T-helper 2 cell treated with Interferon-gamma antibody and Interleukin-4, amounts not matched to agents 100 ng/mL and 5 ng/mL, for 36 hours (primary cell): ENCODE measurements at regions not wholly inside any gene's neighbourhood (a gene's known extent, or its start where the extent isn't known, plus 50 kb on each side); places are given as distances from the start of the nearest gene placed in this dataset.

ENCODE experiments used
- intact Hi-C: fragments of 100-400 bp; cut with micrococcal nuclease; formaldehyde crosslinking; loops from one replicate; pipeline ENCODE4 v1.15.1; 2023

- intact Hi-C loops, result loop anchor here (10.0 kb wide), 1 partner anchor 372 kb away; no protein-coding TSS in a partner anchor
These were observed 282.6 kb downstream of the ADGRA3 start for GRCh38 chr4:22233230-22233629.

- intact Hi-C loops, result no loop called here
These were observed 272.4 kb upstream of the KCNIP4 start for GRCh38 chr4:22220965-22221364.

GRCh38 chr4:22217480-22217879 lies 268.9 kb upstream of the KCNIP4 start:
- intact Hi-C loops, result no loop called here

- intact Hi-C loops, result no loop called here
These were observed 267.7 kb upstream of the KCNIP4 start for GRCh38 chr4:22216278-22216677.

- intact Hi-C loops, result no loop called here
These were observed 266.5 kb upstream of the KCNIP4 start for GRCh38 chr4:22215084-22215483.

GRCh38 chr4:22203711-22204011 lies 255.1 kb upstream of the KCNIP4 start:
- intact Hi-C loops, result no loop called here

- intact Hi-C loops, result no loop called here
These were observed 254.6 kb upstream of the KCNIP4 start for GRCh38 chr4:22202975-22203710.

GRCh38 chr4:22202246-22202974 lies 253.8 kb upstream of the KCNIP4 start:
- intact Hi-C loops, result no loop called here

GRCh38 chr4:22201256-22201655 lies 252.7 kb upstream of the KCNIP4 start:
- intact Hi-C loops, result no loop called here

- intact Hi-C loops, result no loop called here
These were observed 248.0 kb upstream of the KCNIP4 start for GRCh38 chr4:22196551-22196950.

- intact Hi-C loops, result no loop called here
These were observed 243.5 kb upstream of the KCNIP4 start for GRCh38 chr4:22192084-22192511.

- intact Hi-C loops, result no loop called here
These were observed 243.0 kb upstream of the KCNIP4 start for GRCh38 chr4:22191565-22191964.

GRCh38 chr4:22190855-22191254 lies 242.3 kb upstream of the KCNIP4 start:
- intact Hi-C loops, result no loop called here

- intact Hi-C loops, result no loop called here
These were observed 238.7 kb upstream of the KCNIP4 start for GRCh38 chr4:22187203-22187820.

- intact Hi-C loops, result no loop called here
These were observed 233.2 kb upstream of the KCNIP4 start for GRCh38 chr4:22181736-22182135.

- intact Hi-C loops, result no loop called here
These were observed 230.7 kb upstream of the KCNIP4 start for GRCh38 chr4:22179124-22179874.

GRCh38 chr4:22174640-22175039 lies 226.1 kb upstream of the KCNIP4 start:
- intact Hi-C loops, result no loop called here

- intact Hi-C loops, result no loop called here
These were observed 221.8 kb upstream of the KCNIP4 start for GRCh38 chr4:22170353-22170752.

GRCh38 chr4:22167201-22167600 lies 218.6 kb upstream of the KCNIP4 start:
- intact Hi-C loops, result no loop called here

GRCh38 chr4:22162454-22162853 lies 213.9 kb upstream of the KCNIP4 start:
- intact Hi-C loops, result no loop called here

- intact Hi-C loops, result loop anchor here (10.0 kb wide), 1 partner anchor 224 kb away; no protein-coding TSS in a partner anchor
These were observed 182.2 kb upstream of the KCNIP4 start for GRCh38 chr4:22130741-22131140.
